GM12865 (cell line): ENCODE measurements at regions not wholly inside any gene's neighbourhood (a gene's known extent, or its start where the extent isn't known, plus 50 kb on each side); places are given as distances from the start of the nearest gene placed in this dataset.

Source experiments
- DNase-seq: peaks from one replicate; pipeline ENCODE4 v3.0.0; 2010; ENCODE audit warnings: low read depth
- H3K4me3 ChIP-seq: 2 replicates; pipeline ENCODE4 v1.5.1; 2011; ENCODE audit warnings: mild to moderate bottlenecking, low read depth, low read length, control low read depth
- TF ChIP-seq, protein P1 (sequence below): IDR thresholded peaks from 2 replicates; pipeline ENCODE4 v1.5.1; 2011; ENCODE audit warnings: low read length, control low read depth, low read depth, inconsistent platforms; ENCODE audit not compliant: insufficient read depth; ENCODE audit errors: missing control alignments

DNA sequence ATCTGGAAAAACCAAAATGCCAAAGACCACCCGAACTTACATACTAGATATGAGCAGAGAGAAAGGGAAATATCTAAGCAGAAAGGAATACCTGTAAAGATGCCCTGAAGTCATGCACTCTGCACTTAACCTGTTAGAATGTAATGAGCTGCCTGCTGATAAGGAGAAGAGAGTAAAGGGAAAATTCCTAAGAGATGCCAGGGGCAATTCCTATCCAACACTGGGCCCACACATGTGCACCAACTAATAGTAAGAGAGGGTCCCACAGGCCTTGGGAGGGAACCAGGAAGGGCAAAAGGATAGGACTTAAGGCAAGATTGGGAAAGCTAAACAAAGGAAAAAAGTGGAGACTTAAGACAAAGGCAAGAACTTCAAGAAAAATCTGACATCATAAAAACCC lies 189.5 kb downstream of the NSUN3 start:
- TF ChIP-seq, protein P1, sequence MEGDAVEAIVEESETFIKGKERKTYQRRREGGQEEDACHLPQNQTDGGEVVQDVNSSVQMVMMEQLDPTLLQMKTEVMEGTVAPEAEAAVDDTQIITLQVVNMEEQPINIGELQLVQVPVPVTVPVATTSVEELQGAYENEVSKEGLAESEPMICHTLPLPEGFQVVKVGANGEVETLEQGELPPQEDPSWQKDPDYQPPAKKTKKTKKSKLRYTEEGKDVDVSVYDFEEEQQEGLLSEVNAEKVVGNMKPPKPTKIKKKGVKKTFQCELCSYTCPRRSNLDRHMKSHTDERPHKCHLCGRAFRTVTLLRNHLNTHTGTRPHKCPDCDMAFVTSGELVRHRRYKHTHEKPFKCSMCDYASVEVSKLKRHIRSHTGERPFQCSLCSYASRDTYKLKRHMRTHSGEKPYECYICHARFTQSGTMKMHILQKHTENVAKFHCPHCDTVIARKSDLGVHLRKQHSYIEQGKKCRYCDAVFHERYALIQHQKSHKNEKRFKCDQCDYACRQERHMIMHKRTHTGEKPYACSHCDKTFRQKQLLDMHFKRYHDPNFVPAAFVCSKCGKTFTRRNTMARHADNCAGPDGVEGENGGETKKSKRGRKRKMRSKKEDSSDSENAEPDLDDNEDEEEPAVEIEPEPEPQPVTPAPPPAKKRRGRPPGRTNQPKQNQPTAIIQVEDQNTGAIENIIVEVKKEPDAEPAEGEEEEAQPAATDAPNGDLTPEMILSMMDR = no peak
- DNase-seq = no peak
- H3K4me3 ChIP-seq = no peak overlapping the region

DNA sequence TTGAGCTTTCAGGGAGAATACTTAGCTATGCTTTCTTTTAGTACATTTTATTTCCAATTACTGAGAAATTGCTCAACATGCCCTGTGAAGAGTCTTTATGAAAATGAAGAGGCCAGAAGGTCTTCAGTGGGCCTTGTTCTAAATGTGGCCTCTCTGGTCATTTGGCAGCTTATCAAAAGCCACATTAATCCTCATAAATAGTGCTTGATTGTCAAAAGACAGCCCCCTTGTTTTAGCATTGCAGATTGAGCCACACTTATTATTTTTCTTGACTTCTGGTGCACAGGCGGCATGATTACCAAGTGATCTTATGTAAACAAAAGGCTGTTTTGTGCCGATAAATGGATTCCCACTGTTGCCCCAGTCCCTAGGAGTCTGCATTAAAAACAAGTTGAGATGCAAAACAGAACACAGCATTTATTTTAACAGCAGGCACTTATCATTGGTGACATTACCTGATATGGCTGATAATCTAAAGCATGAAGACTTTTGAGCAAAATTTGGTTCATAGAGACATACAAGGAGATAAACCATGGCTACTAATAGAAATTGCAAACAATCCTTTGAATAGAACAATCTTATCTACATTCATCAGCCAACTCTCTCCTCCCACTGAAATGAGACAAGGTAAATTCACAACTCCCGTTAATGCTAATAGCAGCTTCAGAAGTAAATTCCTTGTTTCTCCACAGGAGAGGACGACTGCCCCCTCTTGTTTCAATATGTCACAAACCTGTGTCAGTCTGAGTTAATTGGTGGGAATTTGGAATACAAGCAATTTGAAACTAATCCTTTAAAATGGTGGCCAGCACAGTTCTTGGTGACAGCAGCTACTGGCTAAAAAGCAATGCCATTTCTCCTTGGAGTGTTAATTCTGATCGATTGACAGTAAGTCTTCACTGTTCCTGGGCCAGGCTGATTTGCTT lies 194.3 kb downstream of the NSUN3 start:
- no peak overlapping the region for H3K4me3 ChIP-seq
- DNase-seq = no peak
- TF ChIP-seq, protein P1 = no peak

DNA sequence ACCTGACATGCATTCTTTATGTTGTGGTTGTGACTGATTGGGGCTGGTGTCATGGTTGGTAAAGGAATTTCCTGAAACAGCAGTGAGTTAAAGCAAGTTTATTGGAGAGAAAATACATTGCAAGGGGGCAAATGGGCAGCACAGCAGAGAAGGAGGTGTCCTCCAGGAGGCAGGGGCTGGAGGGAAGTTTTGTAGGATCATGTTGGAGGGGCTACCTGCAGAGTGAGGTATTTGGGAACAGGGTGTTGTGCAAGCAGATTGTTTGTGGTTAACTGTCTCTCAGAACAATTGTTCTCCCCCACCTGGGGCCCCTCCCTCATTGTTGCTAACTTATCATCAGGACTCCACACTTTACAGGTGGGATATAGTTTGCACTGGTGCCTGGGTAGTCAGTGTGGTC lies 196.0 kb downstream of the NSUN3 start:
- TF ChIP-seq, protein P1 = no peak
- DNase-seq = no peak

DNA sequence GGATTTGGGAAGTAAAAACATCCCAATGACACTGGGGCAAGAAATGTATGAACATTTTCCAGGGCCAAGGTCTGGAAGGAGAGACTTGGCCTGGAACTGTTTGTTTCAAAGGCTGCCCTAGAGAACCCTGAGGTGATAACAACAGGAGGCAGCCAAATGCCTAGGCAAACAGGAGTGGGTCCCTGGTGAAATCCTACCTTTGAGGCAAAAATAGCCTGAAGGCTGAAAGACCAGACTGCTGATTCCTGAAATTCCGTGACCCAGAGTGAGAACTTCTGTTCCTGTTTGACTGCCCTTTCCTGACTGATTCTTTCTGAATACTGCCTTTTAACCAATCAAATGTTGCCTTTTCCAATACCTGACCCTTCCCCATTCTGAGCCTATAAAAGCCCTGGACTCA lies 196.4 kb downstream of the NSUN3 start:
- no peak for DNase-seq
- no peak overlapping the region for H3K4me3 ChIP-seq
- TF ChIP-seq, protein P1 = no peak

More for the DNA sequence above, 196.0 kb downstream of the NSUN3 start:
- no peak overlapping the region for H3K4me3 ChIP-seq

DNA sequence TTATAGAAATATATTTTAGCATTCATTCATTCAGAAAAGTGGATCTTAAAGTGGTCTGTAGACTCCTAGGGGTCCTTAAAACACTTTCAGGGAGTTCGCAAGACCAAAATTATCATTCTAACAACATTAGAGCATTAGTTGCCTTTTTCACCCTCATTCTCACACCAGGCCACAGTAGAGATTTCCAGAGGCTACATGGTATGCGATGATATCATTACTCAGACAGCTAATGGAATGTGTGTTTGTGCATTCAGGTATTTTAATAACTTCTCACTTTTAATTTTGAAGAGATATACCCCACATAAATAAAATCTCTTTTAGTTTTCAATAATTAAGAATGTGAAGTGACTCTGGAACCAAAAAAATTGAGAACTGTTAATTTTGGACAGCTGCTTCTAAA lies 206.9 kb downstream of the NSUN3 start:
- no peak overlapping the region for H3K4me3 ChIP-seq
- DNase-seq = no peak
- TF ChIP-seq, protein P1 = no peak

DNA sequence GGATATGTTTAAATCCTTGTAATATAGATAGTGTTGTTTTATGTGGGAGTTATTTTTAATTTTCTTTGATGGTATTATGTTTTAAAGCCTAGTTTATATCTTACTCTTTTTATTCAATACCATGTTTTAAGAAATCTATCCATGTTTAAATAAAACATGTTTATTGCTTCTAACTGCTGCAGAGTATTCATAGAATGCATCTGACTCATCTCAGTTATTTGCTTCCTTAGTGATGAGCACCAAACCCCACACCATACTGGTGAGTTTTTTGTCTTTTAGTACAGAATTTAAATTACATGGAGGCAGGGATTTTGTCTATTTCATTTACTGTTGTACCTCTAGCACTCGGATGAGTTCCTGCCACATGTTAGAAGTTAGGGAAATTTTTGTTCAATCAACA lies 209.2 kb downstream of the NSUN3 start:
- TF ChIP-seq, protein P1 = no peak
- DNase-seq = no peak
- no peak overlapping the region for H3K4me3 ChIP-seq
